Keratinocyte (primary cell): ENCODE measurements at regions not wholly inside any gene's neighbourhood (a gene's known extent, or its start where the extent isn't known, plus 50 kb on each side); places are given as distances from the start of the nearest gene placed in this dataset.

Experiments
- DNase-seq: peaks from one replicate; pipeline ENCODE4 v3.0.0-alpha.2; 2011; ENCODE audit warnings: low read depth, missing footprints, low spot score
- FAIRE-seq: peaks from 2 replicates; lab custom pipeline; 2011; peaks lifted over from hg19 to GRCh38; lab: Jason Lieb, UNC
- H2AFZ ChIP-seq: 2 replicates; pipeline ENCODE4 v1.6.0; 2012; ENCODE audit warnings: low read length, control low read depth, inconsistent platforms; ENCODE audit not compliant: control insufficient read depth
- H3K27ac ChIP-seq: 2 replicates; pipeline ENCODE4 v1.5.1; 2011; ENCODE audit warnings: low read length; ENCODE audit not compliant: control insufficient read depth, insufficient read depth
- H3K27me3 ChIP-seq: 3 replicates; pipeline ENCODE4 v1.6.0; 2011; ENCODE audit warnings: low read length; ENCODE audit not compliant: control insufficient read depth, insufficient read depth; ENCODE audit errors: extremely low read depth
- H3K36me3 ChIP-seq, 2 experiments: 2 replicates in 1 of 2; 3 replicates in 1 of 2; pipeline ENCODE4 v1.5.1; 2011; ENCODE audit warnings: low read length in 2 of 2, mild to moderate bottlenecking in 1 of 2; ENCODE audit not compliant: control insufficient read depth in 2 of 2, insufficient read depth in 2 of 2; ENCODE audit errors: extremely low read depth in 1 of 2
- H3K4me1 ChIP-seq: 3 replicates; pipeline ENCODE4 v1.5.1; 2011; ENCODE audit warnings: low read length; ENCODE audit not compliant: control insufficient read depth, insufficient read depth; ENCODE audit errors: extremely low read depth
- H3K4me2 ChIP-seq: 3 replicates; pipeline ENCODE4 v1.6.0; 2011; ENCODE audit warnings: low read depth, low read length; ENCODE audit not compliant: control insufficient read depth, insufficient read depth; ENCODE audit errors: extremely low read depth
- H3K4me3 ChIP-seq, 3 experiments: fragments of 200-600 bp in 1 of 3; sonication (generic) in 1 of 3; 2 replicates in 2 of 3; 3 replicates in 1 of 3; pipeline ENCODE4 v1.5.1; 2011 to 2016; ENCODE audit warnings: low read length in 3 of 3, mild to moderate bottlenecking in 3 of 3, control low read depth in 2 of 3, inconsistent platforms in 1 of 3, low read depth in 1 of 3, mixed read lengths in 1 of 3, mixed run types in 1 of 3, moderate library complexity in 1 of 3; ENCODE audit not compliant: control insufficient read depth in 2 of 3, insufficient read depth in 2 of 3; ENCODE audit errors: extremely low read depth in 1 of 3
- H3K79me2 ChIP-seq: 2 replicates; pipeline ENCODE4 v1.6.0; 2012; ENCODE audit warnings: low read length; ENCODE audit not compliant: control insufficient read depth, insufficient read depth
- H3K9ac ChIP-seq: 3 replicates; pipeline ENCODE4 v1.6.0; 2011; ENCODE audit warnings: low read length; ENCODE audit not compliant: control insufficient read depth, insufficient read depth; ENCODE audit errors: extremely low read depth
- H3K9me1 ChIP-seq: 3 replicates; pipeline ENCODE4 v1.6.0; 2011; ENCODE audit warnings: low read length; ENCODE audit not compliant: control insufficient read depth, insufficient read depth; ENCODE audit errors: extremely low read depth
- H3K9me3 ChIP-seq: 2 replicates; pipeline ENCODE4 v1.5.1; 2012; ENCODE audit warnings: low read depth, low read length; ENCODE audit not compliant: control insufficient read depth
- H4K20me1 ChIP-seq: 3 replicates; pipeline ENCODE4 v1.6.0; 2011; ENCODE audit warnings: low read length; ENCODE audit not compliant: control insufficient read depth, insufficient read depth; ENCODE audit errors: extremely low read depth
- EZH2 ChIP-seq: IDR thresholded peaks from one replicate; pipeline ENCODE4 v1.6.1; 2012; ENCODE audit warnings: inconsistent platforms, mild to moderate bottlenecking, low read length, moderate library complexity
- dilution Hi-C: fragments of 300-500 bp; cut with MboI; formaldehyde crosslinking; loops from one replicate; pipeline ENCODE4 v1.7.0; 2020; ENCODE audit warnings: low sequenced_read_pairs; ENCODE audit not compliant: extremely low pct_ligation_motif_present
- TF ChIP-seq, protein P1 (sequence below), 3 experiments: IDR thresholded peaks in 1 of 3; conservative IDR thresholded peaks in 1 of 3; optimal IDR thresholded peaks in 1 of 3; 2 replicates in 2 of 3; 3 replicates in 1 of 3; pipeline versions ENCODE3 to v1.5.1; 2011; ENCODE audit warnings: low read length in 3 of 3, mild to moderate bottlenecking in 3 of 3, moderate library complexity in 2 of 3, control low read depth in 1 of 3, inconsistent platforms in 1 of 3; ENCODE audit not compliant: insufficient read depth in 2 of 3; ENCODE audit errors: extremely low read depth in 1 of 3

DNA sequence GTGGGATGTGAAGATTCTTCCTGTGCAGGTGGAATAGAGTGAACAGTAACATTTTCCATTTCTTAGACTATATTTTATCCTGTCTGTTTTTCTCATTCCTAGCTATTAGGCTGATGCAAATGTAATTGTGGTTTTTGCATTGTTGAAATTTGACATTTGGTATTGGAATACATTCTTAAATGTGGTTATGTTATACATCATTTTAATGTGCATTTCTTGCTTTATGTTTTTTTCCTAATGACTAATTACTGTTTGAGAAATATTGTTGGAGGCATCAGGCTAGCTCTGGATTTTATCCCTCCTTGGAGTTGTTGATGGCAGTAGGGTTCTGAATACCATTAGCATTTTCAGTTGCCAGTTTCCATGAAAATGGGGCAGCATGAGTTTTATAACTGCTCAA lies 75.9 kb upstream of the GNG2 start:
- no peak overlapping the region for H3K4me2 ChIP-seq
- peaks cover 5% of the 10 kb centered on the region for H3K9me3 ChIP-seq
- no peak overlapping the region for H3K4me3 ChIP-seq
- H3K9me1 ChIP-seq: no peaks in the 10 kb centered on the region
- H3K27me3 ChIP-seq: peaks cover 16% of the 10 kb centered on the region
- TF ChIP-seq, protein P1, sequence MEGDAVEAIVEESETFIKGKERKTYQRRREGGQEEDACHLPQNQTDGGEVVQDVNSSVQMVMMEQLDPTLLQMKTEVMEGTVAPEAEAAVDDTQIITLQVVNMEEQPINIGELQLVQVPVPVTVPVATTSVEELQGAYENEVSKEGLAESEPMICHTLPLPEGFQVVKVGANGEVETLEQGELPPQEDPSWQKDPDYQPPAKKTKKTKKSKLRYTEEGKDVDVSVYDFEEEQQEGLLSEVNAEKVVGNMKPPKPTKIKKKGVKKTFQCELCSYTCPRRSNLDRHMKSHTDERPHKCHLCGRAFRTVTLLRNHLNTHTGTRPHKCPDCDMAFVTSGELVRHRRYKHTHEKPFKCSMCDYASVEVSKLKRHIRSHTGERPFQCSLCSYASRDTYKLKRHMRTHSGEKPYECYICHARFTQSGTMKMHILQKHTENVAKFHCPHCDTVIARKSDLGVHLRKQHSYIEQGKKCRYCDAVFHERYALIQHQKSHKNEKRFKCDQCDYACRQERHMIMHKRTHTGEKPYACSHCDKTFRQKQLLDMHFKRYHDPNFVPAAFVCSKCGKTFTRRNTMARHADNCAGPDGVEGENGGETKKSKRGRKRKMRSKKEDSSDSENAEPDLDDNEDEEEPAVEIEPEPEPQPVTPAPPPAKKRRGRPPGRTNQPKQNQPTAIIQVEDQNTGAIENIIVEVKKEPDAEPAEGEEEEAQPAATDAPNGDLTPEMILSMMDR (optimal IDR thresholded peaks at IDR 0.05 in 1 of 3, IDR thresholded peaks at IDR 0.05 in 1 of 3, conservative IDR thresholded peaks at IDR 0.05 in 1 of 3; ENCODE audit: extremely low read depth in 1 of 3, insufficient read depth in 2 of 3, low read length in 3 of 3): no peak
- TF ChIP-seq EZH2: no peak
- FAIRE-seq (no peak), DNase-seq (no peak)
- no peaks in the 10 kb centered on the region for H3K79me2 ChIP-seq
- dilution Hi-C loops: no loop called here
- no peaks in the 10 kb centered on the region for H3K4me1 ChIP-seq
- H4K20me1 ChIP-seq: no peaks in the 10 kb centered on the region
- no peak overlapping the region for H3K27ac ChIP-seq
- no peaks in the 10 kb centered on the region for H3K36me3 ChIP-seq
- no peak overlapping the region for H3K9ac ChIP-seq
- no peak overlapping the region for H2AFZ ChIP-seq

DNA sequence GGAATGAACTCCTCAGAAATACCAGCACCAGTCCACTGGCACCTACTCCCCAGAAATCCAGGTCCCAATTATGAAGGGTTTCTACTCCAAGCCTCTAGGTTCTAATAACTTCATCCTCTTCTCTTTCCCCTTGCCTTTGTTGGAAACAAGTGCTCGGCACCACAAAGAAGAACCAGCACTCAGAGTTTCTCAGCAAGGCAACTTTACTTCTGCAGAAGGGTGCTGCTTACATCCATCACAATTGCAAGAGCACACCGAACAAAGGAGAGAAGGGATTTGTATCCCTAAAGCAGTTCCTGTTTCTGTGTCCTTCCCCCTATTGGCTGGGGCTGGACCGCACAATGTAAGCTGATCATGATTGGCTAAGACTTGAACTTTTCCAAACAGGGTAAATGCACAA lies 74.2 kb upstream of the GNG2 start:
- no peaks in the 10 kb centered on the region for H4K20me1 ChIP-seq
- TF ChIP-seq EZH2: no peak
- TF ChIP-seq, protein P1 (optimal IDR thresholded peaks at IDR 0.05 in 1 of 3, IDR thresholded peaks at IDR 0.05 in 1 of 3, conservative IDR thresholded peaks at IDR 0.05 in 1 of 3; ENCODE audit: extremely low read depth in 1 of 3, insufficient read depth in 2 of 3, low read length in 3 of 3): no peak
- no peaks in the 10 kb centered on the region for H3K36me3 ChIP-seq
- no peaks in the 10 kb centered on the region for H3K79me2 ChIP-seq
- FAIRE-seq: no peak
- dilution Hi-C loops: no loop called here
- H3K27ac ChIP-seq: no peak overlapping the region
- H3K4me3 ChIP-seq: no peak overlapping the region
- H3K9me3 ChIP-seq: peaks cover 5% of the 10 kb centered on the region
- no peaks in the 10 kb centered on the region for H3K4me1 ChIP-seq
- no peak overlapping the region for H2AFZ ChIP-seq
- peaks cover 16% of the 10 kb centered on the region for H3K27me3 ChIP-seq
- no peak for DNase-seq
- H3K9me1 ChIP-seq: no peaks in the 10 kb centered on the region
- no peak overlapping the region for H3K4me2 ChIP-seq
- no peak overlapping the region for H3K9ac ChIP-seq
